B cell (primary cell): ENCODE measurements at regions not wholly inside any gene's neighbourhood (a gene's known extent, or its start where the extent isn't known, plus 50 kb on each side); places are given as distances from the start of the nearest gene placed in this dataset.

Experiments used
- ATAC-seq: fragments of 200-7000 bp; cut with Tn5 transposase; one replicate; pipeline ENCODE4 v1.10.0; 2021; ENCODE audit warnings: low read depth, mild to moderate bottlenecking, moderate number of reproducible peaks, moderate library complexity
- CTCF ChIA-PET: fragments of 350-600 bp; sonication (Branson Sonifier 250); formaldehyde crosslinking; loops from one replicate; lab custom pipeline; 2021; ENCODE audit warnings: antibody characterized with exemption, inconsistent platforms; lab: Charles Lee
- POLR2A ChIA-PET: fragments of 350-600 bp; sonication (Branson Sonifier 250); formaldehyde crosslinking; loops from one replicate; lab custom pipeline; 2021; ENCODE audit warnings: antibody characterized with exemption; lab: Charles Lee
- DNase-seq: peaks from one replicate; pipeline ENCODE4 v3.0.0; 2013
- H2AFZ ChIP-seq: 2 replicates; pipeline ENCODE4 v1.6.1; 2012; ENCODE audit warnings: mild to moderate bottlenecking, low read depth, low read length; ENCODE audit not compliant: insufficient read depth, poor library complexity, severe bottlenecking
- H3K27ac ChIP-seq, 2 donors: 1 replicate in 1 of 2; 2 replicates in 1 of 2; pipeline ENCODE4 v1.5.1; 2012 to 2013; ENCODE audit warnings: low read length in 2 of 2, mild to moderate bottlenecking in 2 of 2, moderate library complexity in 1 of 2
- H3K27me3 ChIP-seq, 4 experiments: fragments of 200-600 bp in 1 of 4; sonication (generic) in 1 of 4; replicated peaks in 1 of 4; 1 replicate in 2 of 4; 2 replicates in 2 of 4; pipeline versions ENCODE4 v1.6.1 to v1.7.0; 2013 to 2016; ENCODE audit warnings: low read length in 3 of 4, mild to moderate bottlenecking in 2 of 4, mixed read lengths in 1 of 4, moderate library complexity in 1 of 4; ENCODE audit not compliant: insufficient read depth in 4 of 4, control insufficient read depth in 3 of 4; ENCODE audit errors: control extremely low read depth in 1 of 4
- H3K36me3 ChIP-seq, 2 experiments: replicated peaks in 1 of 2; 1 replicate in 1 of 2; 2 replicates in 1 of 2; pipeline versions ENCODE4 v1.6.1 to v1.7.1; 2013; ENCODE audit warnings: low read length in 1 of 2; ENCODE audit not compliant: insufficient read depth in 2 of 2, control insufficient read depth in 1 of 2; ENCODE audit errors: control extremely low read depth in 1 of 2, extremely low read depth in 1 of 2
- H3K4me1 ChIP-seq, 2 donors: fragments of 200-600 bp in 1 of 2; sonication (generic) in 1 of 2; 1 replicate in 1 of 2; 2 replicates in 1 of 2; pipeline versions ENCODE4 v1.5.1 to v1.6.1; 2013 to 2017; ENCODE audit warnings: low read length in 2 of 2; ENCODE audit not compliant: control insufficient read depth in 2 of 2, insufficient read depth in 2 of 2
- H3K4me2 ChIP-seq: replicated peaks from 2 replicates; pipeline ENCODE3; 2012; ENCODE audit warnings: mild to moderate bottlenecking, low read depth, low read length; ENCODE audit not compliant: poor library complexity, severe bottlenecking
- H3K4me3 ChIP-seq, 5 experiments: fragments of 200-600 bp in 1 of 5; sonication (generic) in 1 of 5; 1 replicate in 3 of 5; 2 replicates in 2 of 5; pipeline versions ENCODE4 v1.5.1 to v1.7.0; 2011 to 2016; ENCODE audit warnings: low read length in 4 of 5, mild to moderate bottlenecking in 4 of 5, low read depth in 2 of 5, control low read depth in 1 of 5, moderate library complexity in 1 of 5; ENCODE audit not compliant: insufficient read depth in 1 of 5; ENCODE audit errors: control extremely low read depth in 1 of 5, extremely low read depth in 1 of 5
- H3K79me2 ChIP-seq: fragments of 200-600 bp; sonication (generic); one replicate; pipeline ENCODE4 v1.6.0; 2016; ENCODE audit warnings: low read length; ENCODE audit not compliant: control insufficient read depth, insufficient read depth
- H3K9ac ChIP-seq: fragments of 200-600 bp; sonication (generic); 2 replicates; pipeline ENCODE4 v1.6.1; 2017; ENCODE audit warnings: mild to moderate bottlenecking, low read length, moderate library complexity
- H3K9me3 ChIP-seq, 3 donors: one replicate each; pipeline versions ENCODE4 v1.6.1 to v1.7.1; 2013; ENCODE audit warnings: low read length in 2 of 3; ENCODE audit not compliant: control insufficient read depth in 2 of 3, insufficient read depth in 1 of 3; ENCODE audit errors: control extremely low read depth in 1 of 3
- H4K20me1 ChIP-seq: 2 replicates; pipeline ENCODE4 v1.6.0; 2012; ENCODE audit warnings: mild to moderate bottlenecking, low read length; ENCODE audit not compliant: insufficient read depth, control insufficient read depth, poor library complexity, severe bottlenecking
- H3K27ac Mint-ChIP-seq: one replicate; pipeline ENCODE4 v1.8.0; 2021; ENCODE audit warnings: mixed read lengths
- H3K27me3 Mint-ChIP-seq: one replicate; pipeline ENCODE4 v1.8.0; 2021; ENCODE audit warnings: mixed read lengths
- H3K4me1 Mint-ChIP-seq: one replicate; pipeline ENCODE4 v1.8.0; 2021; ENCODE audit warnings: mixed read lengths
- H3K4me3 Mint-ChIP-seq: one replicate; pipeline ENCODE4 v1.8.0; 2021; ENCODE audit warnings: mixed read lengths
- H3K9me3 Mint-ChIP-seq: one replicate; pipeline ENCODE4 v1.8.0; 2022; ENCODE audit warnings: mixed read lengths; ENCODE audit not compliant: insufficient read depth
- EZH2 ChIP-seq: IDR thresholded peaks from 2 replicates; pipeline ENCODE4 v1.6.1; 2012; ENCODE audit warnings: borderline replicate concordance, low read depth, mild to moderate bottlenecking, moderate library complexity, low read length; ENCODE audit not compliant: insufficient read depth, poor library complexity, severe bottlenecking
- WGBS: methylation state at CpG from one replicate; pipeline ENCODE4 v1.1.5; 2013; ENCODE audit warnings: missing lambda C conversion rate; ENCODE audit not compliant: insufficient coverage; 5-methylcytosine and 5-hydroxymethylcytosine counted together
- intact Hi-C: fragments of 100-400 bp; cut with micrococcal nuclease; formaldehyde crosslinking; loops from one replicate; pipeline ENCODE4 v1.10.0; 2022
- TF ChIP-seq, protein P1 (sequence below): fragments of 200-600 bp; IDR thresholded peaks from one replicate; pipeline ENCODE4 v1.8.0; 2022; ENCODE audit warnings: antibody characterized with exemption, mild to moderate bottlenecking

DNA sequence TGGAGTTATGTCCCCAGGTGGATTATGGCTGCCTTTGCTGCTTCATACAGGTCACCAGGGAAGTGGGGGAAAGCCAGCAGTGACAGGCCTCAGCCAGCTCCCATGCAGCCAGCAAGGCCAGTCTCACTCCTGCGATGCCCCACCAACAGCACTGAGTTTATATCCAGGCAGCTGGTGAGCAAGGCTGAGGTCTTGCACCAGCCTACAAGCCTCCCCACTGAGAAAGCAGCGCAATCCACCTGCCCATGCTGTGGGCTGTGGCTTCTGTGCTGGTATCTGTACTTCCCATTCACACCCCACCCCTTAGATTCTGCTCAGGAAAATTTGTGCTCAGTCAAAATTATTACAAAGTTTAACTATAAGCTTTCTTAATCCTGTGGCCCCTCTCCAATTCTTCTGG is 153.5 kb downstream of the HHIP start:
- Mint-ChIP-seq H3K9me3 (peaks cover 11% of the 10 kb centered on the region), H3K27ac (no peak overlapping the region), H3K27me3 (no peaks in the 10 kb centered on the region), H3K4me3 (no peak overlapping the region), H3K4me1 (no peaks in the 10 kb centered on the region)
- ATAC-seq (no peak), DNase-seq (no peak)
- Histone ChIP-seq H2AFZ (no peak overlapping the region), H3K4me3 (no peak overlapping the region), H3K4me1 (no peaks in the 10 kb centered on the region), H3K36me3 (no peaks in the 10 kb centered on the region), H4K20me1 (no peaks in the 10 kb centered on the region), H3K9ac (no peak overlapping the region), H3K9me3 (peaks cover 0 to 3% (median 0%) of the 10 kb centered on the region in 3 donors), H3K27ac (no peak overlapping the region), H3K79me2 (no peaks in the 10 kb centered on the region), H3K27me3 (no peaks in the 10 kb centered on the region), H3K4me2 (no peak overlapping the region)
- ChIA-PET CTCF (no interaction called here), POLR2A (no interaction called here)
- whole genome bisulfite sequencing, result 73% methylated on average over 2 of the region's 2 CpGs
- intact Hi-C loops, result no loop called here
- TF ChIP-seq, protein P1, sequence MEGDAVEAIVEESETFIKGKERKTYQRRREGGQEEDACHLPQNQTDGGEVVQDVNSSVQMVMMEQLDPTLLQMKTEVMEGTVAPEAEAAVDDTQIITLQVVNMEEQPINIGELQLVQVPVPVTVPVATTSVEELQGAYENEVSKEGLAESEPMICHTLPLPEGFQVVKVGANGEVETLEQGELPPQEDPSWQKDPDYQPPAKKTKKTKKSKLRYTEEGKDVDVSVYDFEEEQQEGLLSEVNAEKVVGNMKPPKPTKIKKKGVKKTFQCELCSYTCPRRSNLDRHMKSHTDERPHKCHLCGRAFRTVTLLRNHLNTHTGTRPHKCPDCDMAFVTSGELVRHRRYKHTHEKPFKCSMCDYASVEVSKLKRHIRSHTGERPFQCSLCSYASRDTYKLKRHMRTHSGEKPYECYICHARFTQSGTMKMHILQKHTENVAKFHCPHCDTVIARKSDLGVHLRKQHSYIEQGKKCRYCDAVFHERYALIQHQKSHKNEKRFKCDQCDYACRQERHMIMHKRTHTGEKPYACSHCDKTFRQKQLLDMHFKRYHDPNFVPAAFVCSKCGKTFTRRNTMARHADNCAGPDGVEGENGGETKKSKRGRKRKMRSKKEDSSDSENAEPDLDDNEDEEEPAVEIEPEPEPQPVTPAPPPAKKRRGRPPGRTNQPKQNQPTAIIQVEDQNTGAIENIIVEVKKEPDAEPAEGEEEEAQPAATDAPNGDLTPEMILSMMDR, result no peak
- no peak for TF ChIP-seq EZH2

DNA sequence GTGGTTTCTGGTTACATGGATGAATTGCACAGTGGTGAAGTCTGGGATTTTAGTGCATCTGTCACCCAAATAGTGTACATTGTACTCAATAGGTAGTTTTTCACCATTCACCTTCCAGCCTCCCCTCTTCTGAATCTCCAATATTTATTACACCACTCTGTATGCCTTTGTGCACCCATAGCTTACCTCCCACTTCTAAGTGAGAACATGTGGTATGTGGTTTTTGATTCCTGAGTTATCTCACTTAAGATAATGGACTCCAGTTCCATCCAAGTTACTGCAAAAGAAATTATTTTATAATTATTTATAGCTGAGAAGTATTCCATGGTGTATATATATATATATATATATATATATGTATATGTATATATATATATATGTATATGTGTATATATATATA is 155.8 kb downstream of the HHIP start:
- Histone ChIP-seq H3K9me3 (peaks cover 0 to 10% (median under 1%) of the 10 kb centered on the region in 3 donors), H3K79me2 (no peaks in the 10 kb centered on the region), H3K27ac (no peak overlapping the region), H4K20me1 (no peaks in the 10 kb centered on the region), H3K4me3 (no peak overlapping the region), H2AFZ (no peak overlapping the region), H3K27me3 (no peaks in the 10 kb centered on the region), H3K4me2 (no peak overlapping the region), H3K9ac (no peak overlapping the region), H3K4me1 (no peaks in the 10 kb centered on the region), H3K36me3 (no peaks in the 10 kb centered on the region)
- peaks cover 11% of the 10 kb centered on the region for H3K9me3 Mint-ChIP-seq
- TF ChIP-seq, protein P1, result no peak
- TF ChIP-seq EZH2, result no peak
- H3K4me1 Mint-ChIP-seq, result no peaks in the 10 kb centered on the region
- ChIA-PET POLR2A (no interaction called here), CTCF (no interaction called here)
- ATAC-seq, result no peak
- no peaks in the 10 kb centered on the region for H3K27me3 Mint-ChIP-seq
- no peak overlapping the region for H3K27ac Mint-ChIP-seq
- H3K4me3 Mint-ChIP-seq, result no peak overlapping the region
- DNase-seq, result no peak
- intact Hi-C loops, result no loop called here
